Sciatic nerve (tissue), 2 donors: ENCODE measurements at regions not wholly inside any gene's neighbourhood (a gene's known extent, or its start where the extent isn't known, plus 50 kb on each side); places are given as distances from the start of the nearest gene placed in this dataset.

ENCODE experiments used
- ATAC-seq: fragments of 200-7000 bp; cut with Tn5 transposase; one replicate; pipeline ENCODE4 v1.9.1; 2020; ENCODE audit warnings: mild to moderate bottlenecking, moderate library complexity
- DNase-seq: peaks from one replicate; pipeline ENCODE4 v3.0.0-alpha.2; 2020; ENCODE audit warnings: low spot score
- intact Hi-C: fragments of 100-400 bp; cut with DNase I; formaldehyde crosslinking; loops from one replicate; pipeline ENCODE4 v1.14.2; 2022
- donor health status: DM: no; HTN: no; CAD: no.
- donor health status: DM: no; HTN: no; CAD: no.

GRCh38 chr14:62179367-62180018 lies 417.3 kb downstream of the SNAPC1 start:
- DNase-seq (no peak), ATAC-seq (no peak)
- intact Hi-C loops: no loop called here

- DNase-seq: no peak
- intact Hi-C loops: no loop called here
- ATAC-seq: no peak
These were observed 419.4 kb downstream of the SNAPC1 start for GRCh38 chr14:62181591-62181990.

- ATAC-seq (no peak), DNase-seq (no peak)
- intact Hi-C loops: no loop called here
These were observed 422.9 kb downstream of the SNAPC1 start for GRCh38 chr14:62185078-62185477.

GRCh38 chr14:62187265-62187664 lies 425.0 kb downstream of the SNAPC1 start:
- ATAC-seq (no peak), DNase-seq (no peak)
- intact Hi-C loops: no loop called here

GRCh38 chr14:62189698-62190097 lies 427.5 kb downstream of the SNAPC1 start:
- no peak for ATAC-seq
- intact Hi-C loops: no loop called here

GRCh38 chr14:62206456-62206855 lies 444.2 kb downstream of the SNAPC1 start:
- ATAC-seq (no peak), DNase-seq (no peak)
- intact Hi-C loops: no loop called here

More at GRCh38 chr14:62189698-62190097, 427.5 kb downstream of the SNAPC1 start:
- no peak for DNase-seq

- no peak for ATAC-seq
- intact Hi-C loops: no loop called here
- DNase-seq: no peak
These were observed 447.2 kb downstream of the SNAPC1 start for GRCh38 chr14:62209287-62209899.

GRCh38 chr14:62213516-62213915 lies 451.3 kb downstream of the SNAPC1 start:
- DNase-seq: no peak
- ATAC-seq: no peak
- intact Hi-C loops: no loop called here

- DNase-seq (no peak), ATAC-seq (no peak)
- intact Hi-C loops: no loop called here
These were observed 453.9 kb downstream of the SNAPC1 start for GRCh38 chr14:62216121-62216520.

GRCh38 chr14:62234849-62235248 lies 472.6 kb downstream of the SNAPC1 start:
- no peak for DNase-seq
- intact Hi-C loops: no loop called here
- no peak for ATAC-seq

GRCh38 chr14:62244221-62244620 lies 482.0 kb downstream of the SNAPC1 start:
- intact Hi-C loops: no loop called here
- ATAC-seq (no peak), DNase-seq (no peak)

GRCh38 chr14:62247266-62247665 lies 485.0 kb downstream of the SNAPC1 start:
- no peak for ATAC-seq
- no peak for DNase-seq
- intact Hi-C loops: no loop called here

- intact Hi-C loops: no loop called here
- ATAC-seq (no peak), DNase-seq (no peak)
These were observed 489.0 kb downstream of the SNAPC1 start for GRCh38 chr14:62251237-62251636.

- DNase-seq (no peak), ATAC-seq (no peak)
- intact Hi-C loops: no loop called here
These were observed 491.0 kb downstream of the SNAPC1 start for GRCh38 chr14:62253171-62253570.

GRCh38 chr14:62253911-62254310 lies 491.7 kb downstream of the SNAPC1 start:
- intact Hi-C loops: no loop called here
- ATAC-seq: no peak
- no peak for DNase-seq

GRCh38 chr14:62269204-62269603 lies 507.0 kb downstream of the SNAPC1 start:
- DNase-seq (no peak), ATAC-seq (no peak)
- intact Hi-C loops: no loop called here

GRCh38 chr14:62270236-62270635 lies 508.0 kb downstream of the SNAPC1 start:
- DNase-seq (no peak), ATAC-seq (no peak)
- intact Hi-C loops: no loop called here

GRCh38 chr14:62280366-62280765 lies 518.1 kb downstream of the SNAPC1 start:
- intact Hi-C loops: no loop called here
- no peak for ATAC-seq
- no peak for DNase-seq

- ATAC-seq: no peak
These were observed 521.6 kb downstream of the SNAPC1 start for GRCh38 chr14:62283837-62284236.

GRCh38 chr14:62289471-62289870 lies 527.3 kb downstream of the SNAPC1 start:
- DNase-seq (no peak), ATAC-seq (no peak)
- intact Hi-C loops: no loop called here

More at GRCh38 chr14:62283837-62284236, 521.6 kb downstream of the SNAPC1 start:
- intact Hi-C loops: no loop called here
- no peak for DNase-seq

GRCh38 chr14:62301080-62301479 lies 538.9 kb downstream of the SNAPC1 start:
- intact Hi-C loops: no loop called here
- ATAC-seq (no peak), DNase-seq (no peak)
